GM21423 (cell line): ENCODE measurements at regions not wholly inside any gene's neighbourhood (a gene's known extent, or its start where the extent isn't known, plus 50 kb on each side); places are given as distances from the start of the nearest gene placed in this dataset.

Source experiments
- ATAC-seq: cut with Tn5 transposase; IDR thresholded peaks from one replicate; pipeline ENCODE4 v1.9.1; 2021; ENCODE audit warnings: mild to moderate bottlenecking, moderate library complexity; ENCODE audit not compliant: unreplicated experiment

DNA sequence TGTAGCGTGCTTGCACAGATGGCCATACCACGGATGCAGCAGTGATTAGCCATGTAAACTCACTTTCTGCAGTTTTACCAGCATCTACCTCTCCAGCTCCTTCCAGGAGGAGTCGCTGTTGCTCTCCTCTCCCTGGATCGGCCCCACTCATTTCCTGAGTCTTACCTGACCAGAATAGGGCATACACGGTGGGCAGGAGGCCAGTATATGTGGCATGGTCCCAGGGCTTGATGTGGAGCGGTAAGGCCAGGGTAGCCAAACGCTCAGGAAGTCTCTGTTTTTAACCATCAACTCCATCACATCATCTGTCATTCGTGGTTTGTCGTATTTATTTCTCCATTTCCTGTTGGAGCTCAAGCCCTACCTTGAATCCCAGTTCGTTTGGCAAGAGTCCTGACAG, 163.4 kb upstream of the USP24 start:
- no peak for ATAC-seq

DNA sequence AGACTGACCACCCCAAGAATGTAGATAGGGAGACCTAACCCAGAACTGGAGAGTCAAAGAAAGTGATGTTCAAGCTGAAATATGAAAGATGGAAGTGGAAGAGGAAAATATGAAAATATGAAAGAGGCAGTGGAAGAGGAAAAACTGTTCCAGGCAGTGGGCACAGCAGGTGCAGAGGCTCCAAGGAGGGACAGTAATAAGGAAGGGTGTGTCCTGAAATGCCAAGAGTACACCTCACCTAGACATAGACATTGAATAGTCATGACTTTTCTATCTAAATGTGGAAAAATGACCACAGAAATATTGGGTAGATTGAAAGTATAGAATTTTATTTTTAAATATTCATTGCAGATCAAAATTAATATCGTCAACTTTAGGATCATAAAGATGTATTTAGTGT, 161.7 kb upstream of the USP24 start:
- ATAC-seq: no peak

DNA sequence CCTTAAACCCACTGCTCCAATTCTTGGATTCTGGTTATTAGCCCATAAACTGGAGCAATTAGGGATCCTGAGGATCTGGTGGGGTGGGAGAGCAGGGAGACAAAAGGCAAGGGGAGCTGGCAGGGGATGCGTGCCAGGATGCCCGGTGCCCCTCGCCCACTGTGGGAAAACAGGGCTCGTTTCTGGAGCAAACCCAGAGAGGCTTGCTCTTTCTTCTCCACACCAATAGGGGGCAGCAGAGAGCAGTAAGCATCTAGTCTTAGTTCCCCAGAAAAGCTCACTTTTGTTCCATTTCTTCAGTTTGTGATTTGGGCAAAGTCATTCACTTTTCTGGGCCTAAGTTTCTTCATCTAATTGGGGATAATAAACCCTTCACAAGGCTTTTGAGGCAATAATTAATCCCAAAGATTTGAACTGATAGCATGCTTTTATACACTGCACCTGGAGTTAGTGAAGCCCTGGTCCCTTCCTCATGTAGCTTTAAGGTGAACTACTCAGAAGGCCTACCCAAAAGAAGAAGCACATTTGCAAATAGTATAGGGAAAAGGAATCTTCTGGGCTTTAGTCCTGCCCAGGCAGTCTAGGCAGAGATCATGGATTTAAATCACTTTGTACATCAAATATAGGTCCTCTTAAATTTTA, 160.6 kb upstream of the USP24 start:
- no peak for ATAC-seq

DNA sequence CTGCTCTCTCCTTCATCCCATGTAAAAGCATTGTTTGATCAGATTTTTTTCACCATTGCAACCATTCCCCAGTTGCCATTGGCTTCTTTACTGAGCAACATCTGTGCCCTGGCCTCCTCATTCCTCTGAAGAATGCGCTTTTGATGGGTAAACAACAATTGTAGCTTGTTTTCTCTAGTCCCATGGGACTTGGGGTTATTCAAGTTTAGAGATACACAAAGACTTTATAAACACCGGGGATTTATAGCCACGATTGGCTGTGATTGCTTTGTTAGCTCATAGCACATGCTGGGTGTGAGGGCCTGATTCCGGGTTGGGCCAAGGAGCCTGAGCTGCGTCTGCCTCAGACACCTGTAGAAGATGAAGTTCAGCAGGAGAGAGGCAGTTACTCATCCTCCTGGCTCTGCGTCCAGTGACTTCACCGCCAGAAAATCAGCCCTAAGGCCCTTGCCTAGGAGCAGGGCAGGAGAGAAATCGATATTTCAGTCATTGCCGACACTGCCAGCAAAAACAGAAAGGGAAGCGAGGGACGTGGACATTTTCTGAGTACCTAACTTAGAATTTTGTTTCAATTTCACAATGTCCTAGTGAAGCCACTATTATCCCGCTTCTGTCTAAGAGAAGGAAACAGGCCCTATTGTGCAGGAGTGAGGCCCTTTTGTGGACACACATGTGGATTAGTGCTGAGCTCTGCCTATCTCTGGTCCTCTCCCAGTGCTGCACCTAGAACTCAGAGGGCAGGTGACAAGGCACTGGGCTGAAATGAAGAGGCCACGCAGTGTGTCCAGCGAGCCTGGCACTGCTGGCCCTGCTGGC, 159.8 kb upstream of the USP24 start:
- no peak for ATAC-seq

DNA sequence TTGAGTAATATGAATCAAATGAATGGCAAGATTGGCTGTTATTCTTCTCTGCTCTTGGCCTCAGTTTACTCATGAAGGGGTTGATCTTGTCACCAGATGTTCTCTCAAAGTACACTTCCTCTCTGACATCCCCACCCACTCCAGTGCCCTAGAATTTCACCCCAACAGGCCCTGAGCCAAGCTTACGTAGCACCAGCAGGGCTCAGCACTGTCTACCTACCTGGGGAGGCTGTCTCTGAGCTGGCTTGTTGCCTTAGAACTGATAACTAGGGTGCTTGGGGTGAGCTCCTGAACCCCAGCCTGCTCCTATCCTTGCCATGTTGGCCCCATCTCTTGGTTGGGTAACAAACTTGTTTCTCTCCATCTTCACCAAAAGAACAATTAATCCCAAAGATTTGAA, 159.1 kb upstream of the USP24 start:
- ATAC-seq: no peak

DNA sequence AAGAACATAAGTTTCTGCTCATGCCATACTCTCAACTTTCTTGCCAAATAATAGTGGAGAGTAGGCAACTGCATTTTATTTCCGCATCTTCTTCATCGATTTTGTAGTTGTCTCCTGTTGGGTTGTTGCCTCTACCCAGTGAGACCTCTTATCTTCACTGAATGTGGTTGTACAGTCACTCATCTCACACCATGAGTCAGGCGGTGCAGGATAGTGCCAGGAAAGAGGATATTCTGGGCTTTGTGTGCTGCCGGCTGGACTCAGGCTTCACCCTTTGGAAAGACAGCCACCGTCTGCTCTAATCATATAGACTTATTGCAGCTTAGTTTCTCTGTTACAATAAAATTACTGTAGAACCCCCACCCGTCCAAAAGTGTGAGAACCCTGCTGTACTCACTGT, 154.3 kb upstream of the USP24 start:
- ATAC-seq: no peak

DNA sequence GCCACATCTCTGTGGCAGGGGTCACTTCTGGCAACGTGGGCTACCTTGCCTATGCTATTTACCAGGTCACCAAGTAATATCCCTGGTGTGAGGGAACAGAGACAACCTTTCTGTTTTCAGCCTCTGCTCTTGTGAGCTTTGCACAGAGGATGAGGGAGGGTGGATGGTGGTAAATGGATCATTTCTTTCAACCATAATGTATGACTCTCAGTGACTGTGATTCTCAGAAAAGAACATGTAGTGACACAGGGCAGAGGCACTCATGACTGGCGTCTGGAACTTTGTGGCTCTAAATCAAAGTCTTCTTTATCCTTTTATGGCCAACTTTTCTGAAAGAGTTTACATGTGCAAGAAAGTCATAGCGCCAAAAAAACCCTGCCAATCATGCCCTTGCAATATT, 153.5 kb upstream of the USP24 start:
- no peak for ATAC-seq

DNA sequence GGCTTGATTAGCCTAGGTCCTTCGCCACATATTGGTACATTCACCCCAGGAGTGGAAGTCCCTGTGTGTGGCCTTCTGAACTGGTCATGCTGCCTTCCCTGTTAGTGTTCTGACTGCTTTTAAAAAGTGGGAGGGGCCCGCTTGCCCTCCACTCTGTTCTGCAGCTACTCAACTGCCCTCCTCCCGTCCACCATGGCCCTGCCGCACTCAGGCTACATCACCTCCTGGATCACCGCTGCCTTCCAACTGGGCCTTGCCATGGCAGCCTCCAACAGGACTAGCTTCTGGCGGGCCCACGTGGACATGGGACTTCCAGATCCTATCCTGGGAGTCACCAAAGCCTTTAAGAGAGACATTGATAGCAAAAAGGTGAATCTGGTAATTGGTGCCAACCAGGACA, 152.1 kb upstream of the USP24 start:
- ATAC-seq: no peak

DNA sequence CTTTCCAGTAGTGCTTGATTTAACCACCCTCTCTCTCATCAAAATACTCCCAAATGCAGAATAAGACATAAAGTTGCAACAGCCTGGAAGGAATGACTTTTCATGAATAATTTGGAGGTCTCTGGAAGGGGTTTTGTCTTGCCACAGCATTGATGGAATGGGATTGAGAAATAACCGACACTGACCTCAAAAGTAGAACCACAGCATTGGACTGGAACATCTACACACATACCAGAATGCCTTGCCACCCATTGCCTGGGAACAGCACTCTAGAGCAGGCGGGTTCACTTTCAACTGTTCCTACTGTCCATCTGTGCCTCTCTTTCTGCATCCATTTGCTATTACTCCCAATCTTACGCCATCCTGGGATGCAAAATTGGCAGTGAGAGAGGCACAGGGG, 149.1 kb upstream of the USP24 start:
- ATAC-seq: no peak

DNA sequence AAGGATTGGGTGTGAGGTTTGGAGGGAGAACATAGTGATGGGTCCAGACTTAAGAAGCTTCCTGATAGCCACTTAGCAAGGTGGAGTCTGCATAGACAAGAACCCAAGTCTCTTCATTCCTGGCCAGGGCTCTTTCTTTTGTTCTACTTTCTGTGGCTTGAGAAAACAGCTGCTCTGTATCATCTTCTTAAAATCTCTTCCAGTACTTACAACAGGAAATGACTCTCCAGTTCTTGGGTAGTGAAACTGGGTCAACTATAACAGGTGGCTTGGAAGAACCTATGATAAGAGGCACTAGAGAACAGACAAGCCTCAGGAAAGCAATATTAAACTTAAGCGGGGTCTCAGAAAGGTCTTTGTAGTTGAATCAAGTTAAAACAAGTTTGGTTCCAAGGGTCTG, 148.1 kb upstream of the USP24 start:
- no peak for ATAC-seq

DNA sequence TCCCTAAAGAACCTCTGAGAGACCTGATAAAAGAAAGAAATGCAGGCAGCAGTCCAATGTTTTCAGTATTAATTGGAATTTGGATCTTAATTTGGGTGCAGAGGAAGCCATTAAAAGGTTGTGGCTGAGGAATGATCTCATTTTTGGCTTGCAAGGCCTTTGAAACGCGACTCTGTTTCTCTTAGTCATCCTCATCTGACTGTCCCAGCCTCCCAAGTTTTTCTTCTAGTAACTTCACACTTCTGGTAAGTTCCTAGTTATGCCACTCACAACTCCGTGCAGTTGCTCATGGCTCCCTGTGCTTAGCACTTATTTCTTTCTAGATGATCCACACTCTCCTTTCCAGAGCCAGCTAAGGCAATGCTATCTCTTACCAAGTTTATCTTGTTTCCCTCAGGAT, 147.4 kb upstream of the USP24 start:
- no peak for ATAC-seq

DNA sequence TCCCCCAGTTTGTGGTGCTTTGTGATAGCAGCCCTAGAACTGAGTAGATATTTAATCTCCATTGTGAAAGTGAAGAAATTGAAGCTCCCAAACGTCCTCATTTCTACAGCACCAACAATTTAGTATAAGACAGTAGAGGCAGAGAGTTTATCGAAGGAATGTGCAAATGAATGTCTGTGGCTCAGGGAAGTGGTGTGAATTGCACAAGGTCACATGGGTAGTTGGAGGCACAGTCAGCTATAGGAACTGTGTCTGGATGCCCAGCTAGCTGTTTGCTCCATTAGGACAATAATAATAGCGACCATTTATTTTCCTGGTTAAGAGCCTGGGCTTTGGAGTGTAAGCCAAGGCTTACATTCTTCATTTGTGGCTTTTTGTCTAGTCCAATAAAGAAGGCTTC, 144.4 kb upstream of the USP24 start:
- ATAC-seq: no peak

DNA sequence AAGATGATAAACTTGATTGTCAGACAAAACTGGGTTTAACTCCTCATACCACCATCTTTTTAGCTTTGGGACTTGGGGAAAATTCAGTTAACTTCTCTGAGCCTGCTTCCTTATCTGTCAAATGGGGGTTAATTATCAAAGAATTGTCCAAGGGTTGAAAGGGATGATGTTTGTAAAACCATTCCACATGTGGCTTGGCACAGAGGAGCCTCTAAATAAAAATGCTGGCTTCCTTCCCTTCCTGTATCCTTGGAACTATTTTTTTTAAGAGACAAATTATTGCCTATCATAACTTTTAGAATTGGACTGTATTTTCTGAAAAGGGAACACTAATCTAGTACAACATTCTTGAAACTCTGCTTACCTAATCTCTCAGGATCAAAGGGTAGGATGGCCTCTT, 143.4 kb upstream of the USP24 start:
- ATAC-seq: no peak

DNA sequence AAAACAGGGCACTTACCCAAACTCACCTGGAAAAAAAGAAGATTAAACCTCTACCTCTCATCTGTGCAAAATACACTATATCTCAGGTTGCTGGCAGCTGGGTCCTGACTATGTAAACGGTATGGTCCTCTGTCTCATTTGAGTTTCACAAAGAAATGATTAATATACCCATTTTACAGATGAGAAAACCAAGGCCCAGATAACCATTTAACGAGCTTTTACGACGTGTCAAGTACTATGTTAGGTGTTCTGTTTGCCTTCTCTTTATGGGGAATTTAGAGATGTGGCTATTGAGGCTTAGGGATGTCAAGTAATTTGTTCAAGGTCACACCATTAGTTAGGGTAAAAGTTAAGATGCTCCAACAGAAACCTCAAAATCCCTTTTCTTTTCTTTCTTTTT, 140.4 kb upstream of the USP24 start:
- no peak for ATAC-seq

DNA sequence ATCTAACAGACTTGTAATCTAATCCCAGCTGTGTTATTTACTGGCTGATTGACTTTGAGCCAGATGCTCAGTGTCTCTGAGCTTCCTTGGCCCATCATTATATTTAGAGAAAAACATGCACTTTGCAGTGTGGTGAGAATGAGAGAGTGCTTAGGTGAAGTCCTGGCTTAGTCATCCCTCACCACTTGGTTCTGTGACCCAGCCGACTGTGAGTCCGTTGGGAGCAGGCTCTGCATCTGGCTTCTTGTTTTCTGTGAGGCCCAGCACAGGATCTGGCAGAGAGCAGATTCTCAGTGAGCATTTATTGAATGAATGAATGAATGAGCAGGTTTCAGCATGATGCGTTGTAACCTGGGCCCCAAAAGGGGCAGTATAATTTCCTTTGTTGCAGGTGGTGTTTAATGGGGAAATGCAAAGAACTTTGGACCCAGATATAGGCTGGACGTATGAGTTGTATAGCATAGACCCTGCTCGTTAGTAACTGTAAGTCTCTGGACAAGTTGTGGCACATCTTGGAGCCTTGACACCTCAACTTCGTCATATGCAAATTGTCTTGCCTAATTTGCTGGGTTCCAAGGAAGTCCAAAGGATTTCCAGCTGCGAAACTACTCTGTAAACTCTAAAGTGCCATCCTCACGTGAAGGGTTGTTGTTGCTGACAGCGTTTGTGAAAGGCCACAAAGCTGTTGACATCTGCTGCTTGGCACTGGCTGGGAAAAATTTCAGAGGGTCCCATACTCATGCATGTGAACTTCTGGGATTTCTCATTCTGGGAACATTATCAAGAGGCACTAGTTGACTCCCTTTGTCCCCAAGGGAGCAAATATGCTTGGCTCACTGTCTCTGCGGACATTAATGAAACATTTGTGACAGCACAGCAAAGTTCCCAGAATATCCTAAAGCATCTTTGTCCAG, 138.8 kb upstream of the USP24 start:
- no peak for ATAC-seq

DNA sequence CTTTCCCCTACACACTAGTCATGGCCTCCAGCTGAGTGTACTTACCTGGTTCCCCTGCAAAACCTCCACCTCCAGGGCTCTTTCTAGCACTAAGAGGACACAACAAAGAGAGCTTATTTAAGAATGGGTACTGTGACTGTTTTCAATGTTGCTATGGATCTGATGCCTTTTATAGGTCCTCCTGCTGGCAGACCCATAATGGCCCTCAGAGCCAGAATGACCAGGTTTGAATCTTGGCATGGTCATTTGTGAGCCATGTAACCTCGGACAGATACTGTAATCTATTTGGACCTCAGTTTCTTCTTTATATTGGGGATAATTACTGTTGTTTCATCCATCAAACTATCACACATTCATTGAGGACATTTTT, 137.6 kb upstream of the USP24 start:
- ATAC-seq: no peak

DNA sequence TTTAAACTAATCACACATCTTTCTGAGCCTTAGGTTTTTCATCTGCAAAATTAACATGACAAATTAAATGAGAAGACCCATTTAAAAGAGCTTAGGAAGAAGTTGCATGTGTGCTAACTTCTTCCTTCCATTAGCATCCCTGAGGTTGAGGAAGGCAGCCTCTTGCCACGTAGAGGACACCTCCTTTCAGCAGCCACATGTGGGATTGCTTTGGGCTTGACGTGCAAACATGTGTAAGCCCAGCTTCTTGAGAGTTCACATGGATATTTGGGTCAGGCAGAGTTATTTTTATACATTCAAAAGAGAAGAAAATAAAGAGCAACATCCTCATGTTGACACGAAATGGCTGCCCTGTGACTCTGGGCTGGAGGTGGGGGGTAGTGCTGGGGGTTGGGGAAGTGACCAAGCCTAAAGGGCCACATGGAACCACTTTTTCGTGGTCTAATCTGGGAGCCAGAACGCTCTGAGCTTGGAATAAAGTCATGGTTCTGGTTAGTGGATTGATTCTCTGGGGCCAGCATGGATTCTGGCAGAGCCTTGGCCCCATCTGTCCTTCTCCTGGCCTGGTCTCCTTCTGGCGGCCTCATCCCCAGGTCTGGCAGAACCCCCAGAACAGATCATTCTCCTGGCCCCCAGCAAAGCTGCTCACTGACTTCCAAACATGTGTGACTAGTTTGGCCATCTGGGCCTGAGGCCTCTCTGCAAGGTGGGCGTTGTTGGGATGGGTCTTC, 137.1 kb upstream of the USP24 start:
- no peak for ATAC-seq

DNA sequence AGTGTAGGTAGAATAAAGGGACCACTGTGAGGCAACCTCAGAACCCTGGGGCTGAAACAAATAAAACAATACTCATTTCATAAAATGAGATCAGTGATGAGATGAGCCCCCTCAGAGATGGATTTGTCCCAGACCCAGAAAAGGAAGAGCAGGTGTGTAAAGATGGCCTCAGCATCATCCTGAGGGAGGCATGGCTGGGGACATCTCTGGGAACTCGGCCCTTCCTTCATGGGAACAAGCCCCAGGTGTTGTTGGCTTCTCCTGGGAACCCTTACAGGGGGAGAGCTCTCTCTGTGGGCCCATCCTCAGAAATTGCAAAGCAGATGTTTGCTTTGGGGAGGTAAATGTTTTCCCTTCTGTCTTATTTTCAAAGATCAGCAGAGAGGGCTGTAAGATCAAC, 133.2 kb upstream of the USP24 start:
- no peak for ATAC-seq

DNA sequence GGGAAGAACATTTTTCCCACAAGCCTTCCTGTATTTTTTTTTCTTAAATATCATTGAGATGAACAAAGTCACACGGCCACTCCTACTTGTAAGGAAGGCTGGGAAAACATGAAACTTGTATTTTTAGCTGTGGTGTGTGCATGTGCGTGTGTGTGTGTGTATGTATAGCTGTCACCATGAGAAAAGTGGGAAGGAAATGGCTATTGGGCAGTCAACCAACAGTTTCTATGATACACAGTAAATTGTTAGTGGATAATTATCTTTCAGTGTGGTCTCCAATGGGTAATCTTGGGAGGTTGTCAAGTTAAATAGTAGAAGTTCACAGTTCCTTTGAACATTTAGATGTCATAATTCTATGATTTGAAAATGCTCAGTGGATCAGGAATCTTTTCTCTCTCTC, 132.7 kb upstream of the USP24 start:
- ATAC-seq: no peak

DNA sequence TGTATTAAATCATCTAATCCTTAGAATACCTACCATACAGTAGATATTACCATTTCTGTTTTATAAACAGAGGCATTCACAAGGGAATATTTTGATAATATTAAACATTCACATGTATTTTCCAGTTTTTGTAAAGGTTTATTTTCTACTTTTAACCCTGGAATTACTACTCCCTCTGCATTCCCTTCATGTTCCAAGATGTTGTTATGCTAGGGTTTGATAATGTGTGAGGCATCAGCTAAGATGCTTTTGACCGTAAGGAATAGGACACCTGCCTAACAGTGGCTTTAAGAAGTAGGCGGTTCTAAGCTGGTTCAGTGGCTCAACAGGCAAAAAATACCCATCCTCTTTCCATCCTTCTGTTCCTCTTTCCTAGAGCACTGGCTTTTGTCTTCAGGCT, 131.9 kb upstream of the USP24 start:
- no peak for ATAC-seq

DNA sequence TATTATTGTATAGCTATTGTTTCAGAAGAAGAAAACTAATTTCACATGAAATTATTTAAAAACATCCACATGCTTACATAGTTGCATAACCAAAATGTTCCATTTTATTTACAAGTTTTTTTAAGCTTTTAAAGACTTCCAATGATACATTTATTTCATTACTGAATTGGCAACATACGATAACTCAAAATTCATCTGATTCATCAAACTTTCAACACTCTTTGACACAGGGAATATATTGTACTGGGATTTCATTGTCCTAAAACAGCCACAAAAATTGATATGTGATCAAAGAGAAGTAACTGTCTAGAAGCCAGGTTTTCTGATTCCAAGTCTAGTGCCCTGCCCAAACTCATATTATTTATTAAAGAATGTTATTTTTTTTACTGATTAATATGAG, 131.4 kb upstream of the USP24 start:
- no peak for ATAC-seq
